ENCODE measurements at regions not wholly inside any gene's neighbourhood (a gene's known extent, or its start where the extent isn't known, plus 50 kb on each side); places are given as distances from the start of the nearest gene placed in this dataset.

- H3K4me3 ChIP-seq (ENCODE audit: low read length), result no peak overlapping the region
- no peaks in the 10 kb centered on the region for H3K9me3 ChIP-seq (replicated peaks; ENCODE audit: control insufficient read depth, low read depth, low read length)
- DNase-seq, result no peak
- H3K27me3 ChIP-seq (ENCODE audit: control insufficient read depth, insufficient read depth, low read length), result no peaks in the 10 kb centered on the region
- no peaks in the 10 kb centered on the region for H3K4me1 ChIP-seq (ENCODE audit: control insufficient read depth, insufficient read depth, low read length)
- WGBS (ENCODE audit: insufficient coverage), result no CpG with 5 or more reads among the region's 2 CpGs
- H3K27ac ChIP-seq (ENCODE audit: low read length), result no peak overlapping the region
- no peaks in the 10 kb centered on the region for H3K36me3 ChIP-seq (ENCODE audit: control insufficient read depth, insufficient read depth, low read length)
Observed at GRCh38 chr10:52474265-52474664, 160.2 kb downstream of the DKK1 start.

GRCh38 chr10:52477305-52477704 is 163.2 kb downstream of the DKK1 start:
- Histone ChIP-seq H3K27me3 (ENCODE audit: control insufficient read depth, insufficient read depth, low read length) (no peaks in the 10 kb centered on the region), H3K36me3 (ENCODE audit: control insufficient read depth, insufficient read depth, low read length) (no peaks in the 10 kb centered on the region), H3K4me3 (ENCODE audit: low read length) (no peak overlapping the region), H3K9me3 (replicated peaks; ENCODE audit: control insufficient read depth, low read depth, low read length) (no peaks in the 10 kb centered on the region), H3K4me1 (ENCODE audit: control insufficient read depth, insufficient read depth, low read length) (no peaks in the 10 kb centered on the region), H3K27ac (ENCODE audit: low read length) (no peak overlapping the region)
- DNase-seq, result no peak
- no CpG with 5 or more reads among the region's 4 CpGs for WGBS (ENCODE audit: insufficient coverage)

GRCh38 chr10:52479567-52479966 is 165.5 kb downstream of the DKK1 start:
- no peak for DNase-seq
- Histone ChIP-seq H3K9me3 (replicated peaks; ENCODE audit: control insufficient read depth, low read depth, low read length) (no peaks in the 10 kb centered on the region), H3K36me3 (ENCODE audit: control insufficient read depth, insufficient read depth, low read length) (no peaks in the 10 kb centered on the region), H3K4me3 (ENCODE audit: low read length) (no peak overlapping the region), H3K27me3 (ENCODE audit: control insufficient read depth, insufficient read depth, low read length) (no peaks in the 10 kb centered on the region), H3K4me1 (ENCODE audit: control insufficient read depth, insufficient read depth, low read length) (no peaks in the 10 kb centered on the region), H3K27ac (ENCODE audit: low read length) (no peak overlapping the region)
- no CpG with 5 or more reads among the region's 3 CpGs for WGBS (ENCODE audit: insufficient coverage)

GRCh38 chr10:52481986-52482555 is 168.0 kb downstream of the DKK1 start:
- no CpG with 5 or more reads among the region's 7 CpGs for WGBS (ENCODE audit: insufficient coverage)

GRCh38 chr10:52483587-52483986 is 169.5 kb downstream of the DKK1 start:
- Histone ChIP-seq H3K36me3 (ENCODE audit: control insufficient read depth, insufficient read depth, low read length) (no peaks in the 10 kb centered on the region), H3K27ac (ENCODE audit: low read length) (no peak overlapping the region), H3K4me1 (ENCODE audit: control insufficient read depth, insufficient read depth, low read length) (no peaks in the 10 kb centered on the region), H3K27me3 (ENCODE audit: control insufficient read depth, insufficient read depth, low read length) (no peaks in the 10 kb centered on the region), H3K9me3 (replicated peaks; ENCODE audit: control insufficient read depth, low read depth, low read length) (no peaks in the 10 kb centered on the region), H3K4me3 (ENCODE audit: low read length) (no peak overlapping the region)
- DNase-seq, result no peak
- no CpG with 5 or more reads among the region's 3 CpGs for WGBS (ENCODE audit: insufficient coverage)

More at GRCh38 chr10:52481986-52482555, 168.0 kb downstream of the DKK1 start:
- Histone ChIP-seq H3K4me1 (ENCODE audit: control insufficient read depth, insufficient read depth, low read length) (no peaks in the 10 kb centered on the region), H3K36me3 (ENCODE audit: control insufficient read depth, insufficient read depth, low read length) (no peaks in the 10 kb centered on the region), H3K27ac (ENCODE audit: low read length) (no peak overlapping the region), H3K9me3 (replicated peaks; ENCODE audit: control insufficient read depth, low read depth, low read length) (no peaks in the 10 kb centered on the region), H3K4me3 (ENCODE audit: low read length) (no peak overlapping the region), H3K27me3 (ENCODE audit: control insufficient read depth, insufficient read depth, low read length) (no peaks in the 10 kb centered on the region)
- no peak for DNase-seq

GRCh38 chr10:52484206-52485065 is 170.4 kb downstream of the DKK1 start:
- H3K4me1 ChIP-seq (ENCODE audit: control insufficient read depth, insufficient read depth, low read length), result no peaks in the 10 kb centered on the region
- no peaks in the 10 kb centered on the region for H3K27me3 ChIP-seq (ENCODE audit: control insufficient read depth, insufficient read depth, low read length)
- no peaks in the 10 kb centered on the region for H3K36me3 ChIP-seq (ENCODE audit: control insufficient read depth, insufficient read depth, low read length)
- no peak overlapping the region for H3K27ac ChIP-seq (ENCODE audit: low read length)
- no peak overlapping the region for H3K4me3 ChIP-seq (ENCODE audit: low read length)
- H3K9me3 ChIP-seq (replicated peaks; ENCODE audit: control insufficient read depth, low read depth, low read length), result no peaks in the 10 kb centered on the region
- WGBS (ENCODE audit: insufficient coverage), result no CpG with 5 or more reads among the region's 3 CpGs
- peak; percentile 60 for DNase-seq

- Histone ChIP-seq H3K4me3 (ENCODE audit: low read length) (no peak overlapping the region), H3K9me3 (replicated peaks; ENCODE audit: control insufficient read depth, low read depth, low read length) (no peaks in the 10 kb centered on the region), H3K27ac (ENCODE audit: low read length) (no peak overlapping the region), H3K36me3 (ENCODE audit: control insufficient read depth, insufficient read depth, low read length) (no peaks in the 10 kb centered on the region), H3K27me3 (ENCODE audit: control insufficient read depth, insufficient read depth, low read length) (no peaks in the 10 kb centered on the region), H3K4me1 (ENCODE audit: control insufficient read depth, insufficient read depth, low read length) (no peaks in the 10 kb centered on the region)
- no CpG with 5 or more reads among the region's 1 CpG for WGBS (ENCODE audit: insufficient coverage)
- peak; percentile 56 for DNase-seq
Observed at GRCh38 chr10:52485462-52485861, 171.4 kb downstream of the DKK1 start.

- Histone ChIP-seq H3K4me1 (ENCODE audit: control insufficient read depth, insufficient read depth, low read length) (no peaks in the 10 kb centered on the region), H3K36me3 (ENCODE audit: control insufficient read depth, insufficient read depth, low read length) (no peaks in the 10 kb centered on the region), H3K27ac (ENCODE audit: low read length) (no peak overlapping the region), H3K4me3 (ENCODE audit: low read length) (no peak overlapping the region), H3K27me3 (ENCODE audit: control insufficient read depth, insufficient read depth, low read length) (no peaks in the 10 kb centered on the region), H3K9me3 (replicated peaks; ENCODE audit: control insufficient read depth, low read depth, low read length) (no peaks in the 10 kb centered on the region)
- no CpG with 5 or more reads among the region's 1 CpG for WGBS (ENCODE audit: insufficient coverage)
- peak; percentile 14 for DNase-seq
Observed at GRCh38 chr10:52486840-52487611, 172.9 kb downstream of the DKK1 start.

- peak; percentile 62 for DNase-seq
- no peaks in the 10 kb centered on the region for H3K36me3 ChIP-seq (ENCODE audit: control insufficient read depth, insufficient read depth, low read length)
- no peaks in the 10 kb centered on the region for H3K9me3 ChIP-seq (replicated peaks; ENCODE audit: control insufficient read depth, low read depth, low read length)
- H3K27me3 ChIP-seq (ENCODE audit: control insufficient read depth, insufficient read depth, low read length), result no peaks in the 10 kb centered on the region
- no peak overlapping the region for H3K4me3 ChIP-seq (ENCODE audit: low read length)
- no peak overlapping the region for H3K27ac ChIP-seq (ENCODE audit: low read length)
- no peaks in the 10 kb centered on the region for H3K4me1 ChIP-seq (ENCODE audit: control insufficient read depth, insufficient read depth, low read length)
- WGBS (ENCODE audit: insufficient coverage), result 21% methylated on average over 2 of the region's 3 CpGs
Observed at GRCh38 chr10:52488606-52489485, 174.8 kb downstream of the DKK1 start.

Data from muscle of leg (tissue), 3 donors.